ENCODE measurements at regions not wholly inside any gene's neighbourhood (a gene's known extent, or its start where the extent isn't known, plus 50 kb on each side); places are given as distances from the start of the nearest gene placed in this dataset.

- DNase-seq: no peak
- no peak for ATAC-seq
These were observed 247.6 kb upstream of the LRTM1 start for GRCh38 chr3:55175423-55175822.

DNA sequence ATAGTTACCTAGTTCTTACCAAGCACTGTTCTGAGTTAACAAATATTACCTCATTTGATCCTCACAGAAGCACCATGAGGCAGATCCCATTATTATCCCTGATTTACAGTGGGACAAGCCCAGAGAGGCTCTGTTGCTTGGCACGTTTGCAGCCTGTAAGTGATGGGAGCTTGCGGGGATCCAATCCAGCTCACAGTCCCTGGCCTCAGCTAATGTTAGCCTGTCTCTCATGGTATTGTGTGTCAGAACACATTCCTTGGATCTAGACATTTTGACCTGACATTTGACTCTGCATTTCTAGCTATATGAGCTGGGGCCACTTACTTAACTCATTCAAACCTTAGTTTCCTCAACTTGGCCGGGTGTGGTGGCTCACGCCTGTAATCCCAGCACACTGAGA lies 246.9 kb upstream of the LRTM1 start:
- ATAC-seq (no peak), DNase-seq (no peak)

DNA sequence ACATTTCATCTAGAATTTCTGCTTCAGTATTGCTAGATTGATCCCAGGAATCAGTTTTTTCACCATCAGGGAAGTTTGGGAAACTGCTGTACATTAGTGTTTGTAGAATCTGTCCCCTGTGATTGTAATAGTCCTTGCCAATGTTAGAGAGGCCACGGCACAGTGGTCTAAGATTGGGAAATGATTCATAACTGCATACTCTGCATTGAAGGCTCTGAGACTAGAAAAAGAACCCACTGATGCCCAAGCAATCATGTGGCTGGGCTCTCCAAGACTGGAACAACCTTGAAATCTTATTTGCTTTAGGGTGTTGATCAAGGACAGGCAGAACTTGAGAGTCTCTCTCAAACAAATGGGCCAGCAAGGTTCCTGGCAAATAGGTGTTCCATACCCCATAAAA lies 245.6 kb upstream of the LRTM1 start:
- no peak for DNase-seq
- ATAC-seq: no peak

- ATAC-seq (no peak), DNase-seq (no peak)
These were observed 245.1 kb upstream of the LRTM1 start for GRCh38 chr3:55172913-55173312.

DNA sequence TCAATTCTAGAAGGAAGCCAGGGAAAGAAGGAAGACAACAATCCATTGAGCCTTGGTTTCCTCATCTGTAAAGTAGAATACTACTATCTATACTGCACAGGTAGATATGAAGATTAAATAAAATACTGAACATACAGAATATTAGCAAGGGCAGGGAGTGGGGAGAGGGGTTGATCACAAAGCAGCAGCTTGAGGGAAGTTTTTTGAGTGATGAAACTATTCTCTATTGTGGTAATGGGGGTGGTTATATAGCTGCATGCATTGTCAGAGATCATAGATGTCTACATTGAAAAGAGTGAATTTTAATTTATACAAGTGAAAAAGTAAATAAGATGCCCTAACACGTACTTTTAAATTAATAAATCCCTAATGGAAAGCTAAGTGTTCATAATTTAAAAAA lies 242.6 kb upstream of the LRTM1 start:
- no peak for ATAC-seq
- DNase-seq: no peak

DNA sequence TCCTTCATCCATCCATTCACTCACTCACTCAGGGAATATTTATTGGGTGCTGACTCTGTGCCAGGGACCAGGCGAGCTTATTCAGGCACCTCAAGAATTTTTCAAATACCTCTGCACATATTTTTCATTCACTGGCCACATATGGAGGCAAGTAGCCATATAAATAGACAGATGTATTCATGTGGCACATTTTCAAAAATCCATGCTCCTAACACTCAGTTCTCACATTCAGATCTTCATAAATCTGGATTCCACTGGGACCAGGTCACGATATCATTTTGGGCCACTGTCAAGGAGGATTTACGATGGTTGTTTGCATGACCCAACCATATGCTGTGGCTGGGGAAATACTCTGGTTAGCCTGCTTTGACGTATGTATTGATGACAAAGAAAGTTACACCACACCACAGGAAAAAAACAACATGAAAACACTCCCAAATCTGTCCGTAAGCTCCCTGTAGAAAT lies 241.8 kb upstream of the LRTM1 start:
- no peak for ATAC-seq
- DNase-seq: no peak

GRCh38 chr3:55169161-55169560 lies 241.3 kb upstream of the LRTM1 start:
- ATAC-seq (no peak), DNase-seq (no peak)

GRCh38 chr3:55167586-55168317 lies 239.9 kb upstream of the LRTM1 start:
- DNase-seq: no peak
- no peak for ATAC-seq

- no peak for DNase-seq
- no peak for ATAC-seq
These were observed 239.0 kb upstream of the LRTM1 start for GRCh38 chr3:55166576-55167555.

- DNase-seq (no peak), ATAC-seq (no peak)
These were observed 238.0 kb upstream of the LRTM1 start for GRCh38 chr3:55165704-55166405.

GRCh38 chr3:55165278-55165677 lies 237.4 kb upstream of the LRTM1 start:
- ATAC-seq (no peak), DNase-seq (no peak)

- DNase-seq (no peak), ATAC-seq (no peak)
These were observed 237.0 kb upstream of the LRTM1 start for GRCh38 chr3:55164876-55165275.

DNA sequence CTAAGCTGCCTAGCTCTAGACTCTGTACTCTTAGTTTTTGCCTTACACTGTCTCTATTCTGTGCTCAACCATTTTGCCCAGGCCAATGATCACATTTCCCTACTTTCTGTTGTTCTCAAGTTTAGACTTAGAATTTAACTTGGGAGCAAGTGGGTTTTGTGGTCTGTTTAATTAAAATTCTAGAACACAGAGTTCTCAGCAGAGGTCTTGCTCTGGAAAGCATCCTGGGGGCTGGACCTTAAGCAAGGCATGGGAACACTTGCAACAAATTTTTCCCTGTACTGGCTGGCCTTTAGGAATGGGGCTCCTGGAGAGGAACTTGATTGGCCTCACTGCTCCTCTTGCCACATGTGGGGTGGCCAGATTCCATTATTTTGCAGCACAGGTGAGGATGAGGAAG lies 236.3 kb upstream of the LRTM1 start:
- ATAC-seq (no peak), DNase-seq (no peak)

- DNase-seq (no peak), ATAC-seq (no peak)
These were observed 235.6 kb upstream of the LRTM1 start for GRCh38 chr3:55163421-55163820.

DNA sequence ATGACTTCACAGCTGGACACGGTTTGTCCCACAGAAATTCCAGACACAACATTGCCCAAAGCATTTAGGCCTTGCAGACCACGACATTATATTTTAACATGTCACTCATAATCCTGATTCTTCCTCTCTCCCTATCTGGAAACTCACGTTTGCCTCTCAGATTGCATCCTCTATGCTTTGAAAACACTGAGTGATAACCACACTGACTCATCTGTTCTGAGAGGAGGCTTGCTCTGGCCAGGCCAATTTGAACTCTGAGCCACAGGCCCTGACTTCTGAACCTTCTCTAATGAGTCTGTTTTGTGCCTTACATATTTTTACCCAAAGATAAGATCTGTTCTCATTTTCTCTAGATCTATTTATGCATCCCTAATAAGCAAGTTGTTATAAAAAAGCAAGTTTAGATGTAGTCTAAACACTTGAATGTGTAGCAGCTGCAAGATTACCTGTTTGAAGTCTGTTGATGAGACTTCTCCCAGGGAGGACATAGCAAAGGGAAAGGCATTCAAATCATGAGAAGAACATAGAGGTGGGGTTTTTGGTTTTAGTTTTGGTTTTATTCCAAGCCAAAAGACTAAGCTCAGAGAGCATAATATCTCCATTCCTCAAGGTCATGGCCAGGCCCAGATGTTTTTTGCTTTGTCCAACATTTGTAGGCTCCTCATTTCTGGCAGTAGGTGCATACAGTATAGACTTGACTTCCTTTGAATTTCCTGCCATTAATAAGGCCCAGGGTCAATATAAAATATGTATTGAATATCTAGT lies 234.4 kb upstream of the LRTM1 start:
- ATAC-seq (no peak), DNase-seq (no peak)

- ATAC-seq (no peak), DNase-seq (no peak)
These were observed 233.4 kb upstream of the LRTM1 start for GRCh38 chr3:55161231-55161630.

GRCh38 chr3:55160241-55160983 lies 232.6 kb upstream of the LRTM1 start:
- ATAC-seq (no peak), DNase-seq (no peak)

GRCh38 chr3:55159711-55160110 lies 231.9 kb upstream of the LRTM1 start:
- no peak for ATAC-seq
- DNase-seq: no peak

GRCh38 chr3:55159016-55159415 lies 231.2 kb upstream of the LRTM1 start:
- ATAC-seq (no peak), DNase-seq (no peak)

- no peak for ATAC-seq
- no peak for DNase-seq
These were observed 230.5 kb upstream of the LRTM1 start for GRCh38 chr3:55158345-55158744.

- ATAC-seq (no peak), DNase-seq (no peak)
These were observed 229.9 kb upstream of the LRTM1 start for GRCh38 chr3:55157731-55158130.

All from stimulated activated naive CD8-positive, alpha-beta T cell treated with anti-CD3 and anti-CD28 coated beads, Interleukin-15, Interleukin-2, amounts not matched to agents 100 U/mL and 50 U/mL, for 24 hours (primary cell).